Activated CD4-positive, alpha-beta memory T cell treated with anti-CD3 and anti-CD28 coated beads for 36 hours (primary cell): ENCODE measurements at regions not wholly inside any gene's neighbourhood (a gene's known extent, or its start where the extent isn't known, plus 50 kb on each side); places are given as distances from the start of the nearest gene placed in this dataset.

Experiments used
- CTCF ChIA-PET: fragments of 350-600 bp; sonication (Branson Sonifier 250); formaldehyde crosslinking; loops from one replicate; lab custom pipeline; 2021; ENCODE audit warnings: antibody characterized with exemption, inconsistent platforms; lab: Charles Lee
- POLR2A ChIA-PET: fragments of 350-600 bp; sonication (Branson Sonifier 250); formaldehyde crosslinking; loops from one replicate; lab custom pipeline; 2021; ENCODE audit warnings: antibody characterized with exemption; lab: Charles Lee
- DNase-seq: peaks from one replicate; pipeline ENCODE4 v3.0.0-alpha.2; 2020
- H3K27ac Mint-ChIP-seq: one replicate; pipeline ENCODE4 v1.8.0; 2021; ENCODE audit warnings: mixed read lengths
- H3K27me3 Mint-ChIP-seq: one replicate; pipeline ENCODE4 v1.8.0; 2021; ENCODE audit warnings: mixed read lengths
- H3K36me3 Mint-ChIP-seq: one replicate; pipeline ENCODE4 v1.8.0; 2021; ENCODE audit warnings: mixed read lengths
- H3K4me1 Mint-ChIP-seq: one replicate; pipeline ENCODE4 v1.8.0; 2021; ENCODE audit warnings: low read depth, mixed read lengths
- H3K4me3 Mint-ChIP-seq: one replicate; pipeline ENCODE4 v1.8.0; 2021; ENCODE audit warnings: mild to moderate bottlenecking, mixed read lengths
- H3K9me3 Mint-ChIP-seq: one replicate; pipeline ENCODE4 v1.8.0; 2021; ENCODE audit warnings: mixed read lengths
- intact Hi-C: fragments of 100-400 bp; cut with micrococcal nuclease; formaldehyde crosslinking; loops from one replicate; pipeline ENCODE4 v1.15.1; 2023

DNA sequence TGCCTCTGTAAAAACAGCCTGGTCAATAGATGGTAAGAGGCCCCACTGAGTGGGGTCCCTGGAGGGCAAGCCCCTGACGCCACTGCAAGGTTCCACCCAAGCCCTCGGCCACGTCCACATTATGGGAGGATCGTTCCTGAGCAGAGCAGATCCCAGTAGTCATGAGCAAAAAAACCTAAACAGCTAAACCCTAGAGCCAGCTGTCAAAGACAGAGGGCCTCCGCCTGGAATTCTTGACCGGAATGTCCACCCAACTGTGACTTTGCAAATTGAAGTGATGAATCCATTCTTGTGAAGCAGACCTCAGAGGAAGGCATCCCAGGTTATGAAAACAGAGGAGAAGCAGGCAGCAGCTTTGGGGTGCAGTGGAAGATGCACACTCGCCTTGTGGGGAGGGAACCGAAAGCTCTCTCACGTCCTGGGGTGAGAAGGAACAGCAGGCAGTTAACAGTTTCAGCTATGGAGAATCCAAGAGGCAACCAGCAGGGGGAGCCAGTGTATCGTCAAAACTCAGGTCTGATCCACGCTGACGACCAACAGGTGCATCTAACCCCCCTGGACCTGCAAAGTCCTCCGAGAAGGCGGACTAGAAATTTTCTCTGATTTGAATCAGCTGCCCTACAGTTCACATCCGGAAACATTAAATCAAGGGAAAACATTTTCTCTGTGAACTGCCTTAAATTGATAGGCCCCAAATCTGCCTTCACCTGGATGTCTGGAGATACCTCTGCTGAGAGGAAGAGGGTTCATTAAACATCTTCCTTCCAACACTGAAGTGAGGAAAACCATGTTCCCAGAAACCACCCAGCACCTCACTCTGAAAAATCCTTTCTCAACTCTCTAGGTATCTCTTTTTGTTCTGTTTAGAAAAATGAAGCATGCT lies 139.1 kb upstream of the PFKP start:
- intact Hi-C loops = loop anchor here (1.0 kb wide), 2 partner anchors 50 to 115 kb away; no protein-coding TSS in a partner anchor
- ChIA-PET CTCF (interaction anchor here (0.6 to 8.3 kb wide), 20 partner anchors 9 to 226 kb away, joined by 3 to 106 read pairs (median 5); no protein-coding TSS in a partner anchor), POLR2A (no interaction called here)
- Mint-ChIP-seq H3K36me3 (no peaks in the 10 kb centered on the region), H3K9me3 (no peaks in the 10 kb centered on the region), H3K4me3 (no peak overlapping the region), H3K27me3 (peaks cover 28% of the 10 kb centered on the region), H3K27ac (no peak overlapping the region), H3K4me1 (peaks cover 7% of the 10 kb centered on the region)
- DNase-seq = peak; percentile 83

DNA sequence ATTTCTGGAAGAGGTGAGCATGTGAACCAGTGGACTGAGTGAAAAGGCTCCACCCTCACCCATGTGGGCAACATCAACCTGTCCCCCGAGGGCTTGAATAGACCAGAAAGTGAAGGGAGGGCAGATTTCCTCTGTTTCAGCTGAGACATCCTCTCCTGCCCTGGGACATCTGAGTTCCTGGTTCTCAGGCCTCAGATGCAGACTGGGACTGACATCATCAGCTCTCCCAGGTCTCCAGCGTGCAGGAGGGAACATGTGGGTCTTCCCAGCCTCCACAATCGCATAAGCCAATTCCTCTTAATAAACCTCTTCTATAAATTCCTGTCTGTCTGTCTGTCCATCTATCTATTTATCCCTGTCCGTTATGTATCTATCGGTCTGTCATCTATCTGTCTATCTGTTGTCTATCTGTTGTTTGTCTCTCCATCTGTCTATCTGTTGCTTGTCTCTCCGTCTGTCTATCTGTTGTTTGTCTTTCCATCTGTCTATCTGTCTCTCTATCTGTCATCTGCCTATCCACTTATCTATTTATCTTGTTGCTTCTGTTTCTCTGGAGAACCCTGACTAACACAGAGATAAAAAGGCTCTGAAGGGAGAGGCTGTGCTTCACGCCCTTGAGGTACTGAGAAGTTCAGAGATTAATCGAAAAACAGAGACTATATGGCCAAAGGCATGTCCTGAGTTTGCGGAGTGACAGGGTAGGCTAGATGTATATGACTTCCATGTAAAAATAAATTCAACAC lies 140.3 kb upstream of the PFKP start:
- CTCF ChIA-PET = interaction anchor here (0.8 to 8.3 kb wide), 8 partner anchors 10 to 118 kb away, joined by 3 to 106 read pairs (median 8); no protein-coding TSS in a partner anchor
- Mint-ChIP-seq H3K4me1 (peaks cover 8% of the 10 kb centered on the region), H3K4me3 (no peak overlapping the region), H3K27me3 (peaks cover 31% of the 10 kb centered on the region), H3K9me3 (no peaks in the 10 kb centered on the region), H3K36me3 (no peaks in the 10 kb centered on the region), H3K27ac (no peak overlapping the region)
- POLR2A ChIA-PET = no interaction called here
- intact Hi-C loops = no loop called here
- DNase-seq = no peak

DNA sequence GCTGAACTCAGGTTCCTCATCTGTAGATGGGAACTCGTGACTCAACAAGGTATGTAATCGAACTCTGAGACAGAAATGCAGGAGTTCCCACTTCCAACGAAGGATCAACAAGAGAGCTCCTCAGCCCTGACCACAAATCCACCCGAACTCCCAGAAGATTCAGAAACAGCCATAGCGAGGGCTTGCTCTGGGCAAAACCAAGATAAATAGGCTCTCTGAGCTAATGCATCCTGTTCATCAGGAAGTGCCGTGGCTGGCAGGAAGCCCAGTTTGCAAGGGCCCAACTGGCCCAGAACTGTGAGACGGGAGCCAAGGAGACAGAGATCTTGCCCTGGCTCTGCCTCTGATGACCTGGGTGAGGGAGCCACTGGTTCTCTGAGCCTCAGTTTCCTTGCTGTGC lies 141.7 kb upstream of the PFKP start:
- H3K4me1 Mint-ChIP-seq = peaks cover 8% of the 10 kb centered on the region
- no peak overlapping the region for H3K4me3 Mint-ChIP-seq
- peaks cover 39% of the 10 kb centered on the region for H3K27me3 Mint-ChIP-seq
- ChIA-PET POLR2A (no interaction called here), CTCF (interaction anchor here (0.6 to 8.3 kb wide), 5 partner anchors 12 to 1924 kb away, joined by 3 to 106 read pairs (median 3); no protein-coding TSS in a partner anchor)
- intact Hi-C loops = no loop called here
- no peak overlapping the region for H3K27ac Mint-ChIP-seq
- no peaks in the 10 kb centered on the region for H3K36me3 Mint-ChIP-seq
- no peak for DNase-seq
- no peaks in the 10 kb centered on the region for H3K9me3 Mint-ChIP-seq

- H3K27me3 Mint-ChIP-seq = peaks cover 42% of the 10 kb centered on the region
- ChIA-PET POLR2A (no interaction called here), CTCF (interaction anchor here (1.2 to 8.3 kb wide), 2 partner anchors 54 to 120 kb away, joined by 3 to 106 read pairs; no protein-coding TSS in a partner anchor)
- H3K4me1 Mint-ChIP-seq = peaks cover 8% of the 10 kb centered on the region
- intact Hi-C loops = no loop called here
- no peaks in the 10 kb centered on the region for H3K9me3 Mint-ChIP-seq
- H3K4me3 Mint-ChIP-seq = no peak overlapping the region
- no peaks in the 10 kb centered on the region for H3K36me3 Mint-ChIP-seq
- DNase-seq = no peak
- no peak overlapping the region for H3K27ac Mint-ChIP-seq
Measured at GRCh38 chr10:2924431-2924830, 142.9 kb upstream of the PFKP start.

DNA sequence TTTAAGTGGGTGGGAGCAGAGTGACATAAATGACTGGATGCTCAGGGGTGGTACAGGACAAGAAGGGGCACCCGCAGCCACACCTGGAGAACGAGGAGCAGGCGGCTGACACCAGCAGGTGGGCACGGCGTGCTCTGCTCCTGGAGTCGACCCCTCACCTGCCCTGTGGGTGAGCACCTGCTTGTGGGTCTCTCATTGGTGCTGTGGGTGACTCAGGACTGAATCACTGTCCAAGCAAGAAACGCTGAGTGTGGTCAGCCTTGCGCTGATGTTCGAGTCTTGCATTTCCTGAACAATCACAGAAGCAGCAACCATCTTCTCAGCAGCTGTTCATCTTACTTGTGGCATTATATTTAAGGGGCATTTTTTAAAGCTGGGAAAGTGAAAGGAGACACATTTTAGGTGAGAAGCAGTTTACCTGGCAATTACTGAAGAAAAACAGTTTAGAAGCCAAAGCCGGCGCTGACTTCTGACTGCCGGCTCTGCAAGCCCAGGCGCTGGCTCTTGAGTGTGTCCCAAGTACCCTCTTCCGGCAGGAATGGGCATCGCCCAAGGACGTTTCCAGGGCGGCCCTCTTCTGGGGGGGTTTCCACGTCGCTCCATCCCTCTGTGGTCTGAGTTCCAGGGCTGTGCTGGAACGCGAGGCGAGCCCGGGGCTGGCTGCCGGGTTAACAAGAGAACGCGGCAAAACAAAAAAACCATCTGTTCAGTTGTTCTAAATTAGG lies 145.2 kb upstream of the PFKP start:
- Mint-ChIP-seq H3K36me3 (no peaks in the 10 kb centered on the region), H3K4me3 (no peak overlapping the region), H3K27ac (no peak overlapping the region), H3K9me3 (no peaks in the 10 kb centered on the region), H3K4me1 (peaks cover 6% of the 10 kb centered on the region), H3K27me3 (peaks cover 44% of the 10 kb centered on the region)
- ChIA-PET POLR2A (no interaction called here), CTCF (no interaction called here)
- no peak for DNase-seq
- intact Hi-C loops = no loop called here

DNA sequence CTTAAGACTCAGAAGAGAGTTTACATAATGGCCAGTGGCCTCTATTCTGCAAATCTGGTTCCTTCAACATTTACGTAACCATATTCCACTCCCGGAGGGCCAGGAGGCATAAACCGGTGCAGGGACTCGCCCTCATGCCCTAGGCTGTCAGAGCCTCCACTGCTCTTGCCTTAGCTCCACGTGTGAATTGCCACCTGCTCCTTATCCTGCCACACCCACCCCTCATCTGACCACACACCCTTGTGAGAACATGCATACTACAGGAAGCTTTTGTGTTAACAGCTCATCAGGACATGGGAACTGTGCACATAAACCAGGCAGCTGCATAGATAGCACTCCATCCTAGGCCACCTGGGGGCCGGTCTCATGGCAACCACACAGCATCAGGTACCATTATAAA lies 146.7 kb upstream of the PFKP start:
- Mint-ChIP-seq H3K36me3 (no peaks in the 10 kb centered on the region), H3K4me3 (no peak overlapping the region), H3K4me1 (peaks cover 6% of the 10 kb centered on the region), H3K9me3 (no peaks in the 10 kb centered on the region), H3K27ac (no peak overlapping the region), H3K27me3 (peaks cover 42% of the 10 kb centered on the region)
- CTCF ChIA-PET = no interaction called here
- POLR2A ChIA-PET = no interaction called here
- intact Hi-C loops = no loop called here
- DNase-seq = no peak

- Mint-ChIP-seq H3K9me3 (no peaks in the 10 kb centered on the region), H3K4me3 (no peak overlapping the region), H3K27me3 (peaks cover 37% of the 10 kb centered on the region), H3K36me3 (no peaks in the 10 kb centered on the region), H3K4me1 (peaks cover 2% of the 10 kb centered on the region), H3K27ac (no peak overlapping the region)
- DNase-seq = no peak
- ChIA-PET CTCF (no interaction called here), POLR2A (no interaction called here)
- intact Hi-C loops = no loop called here
Measured at GRCh38 chr10:2920168-2920567, 147.2 kb upstream of the PFKP start.

DNA sequence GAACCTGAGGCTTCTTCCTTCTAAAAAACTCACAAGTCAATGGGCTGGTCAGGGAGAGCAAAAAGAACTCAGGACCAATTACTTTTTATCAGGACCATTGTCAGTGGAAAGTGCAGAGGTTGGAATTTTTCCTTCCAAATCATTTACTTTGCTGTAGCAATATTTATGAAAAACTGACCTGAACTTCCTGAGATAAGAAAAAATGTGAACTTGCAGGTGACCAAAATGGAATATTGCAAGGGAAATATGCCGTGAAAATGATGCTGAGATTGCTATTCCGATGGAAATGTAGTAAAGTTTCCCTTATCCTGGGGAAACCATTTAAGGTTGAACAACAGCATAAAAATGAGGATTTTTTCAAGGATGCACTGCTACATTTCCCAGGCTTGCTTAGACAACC lies 148.3 kb upstream of the PFKP start:
- no peaks in the 10 kb centered on the region for H3K9me3 Mint-ChIP-seq
- H3K4me1 Mint-ChIP-seq = peaks cover 2% of the 10 kb centered on the region
- no peak for DNase-seq
- no peak overlapping the region for H3K27ac Mint-ChIP-seq
- no peaks in the 10 kb centered on the region for H3K36me3 Mint-ChIP-seq
- no peak overlapping the region for H3K4me3 Mint-ChIP-seq
- ChIA-PET POLR2A (no interaction called here), CTCF (interaction anchor here (0.8 kb wide), 1 partner anchor 359 kb away, joined by 3 read pairs; no protein-coding TSS in a partner anchor)
- intact Hi-C loops = no loop called here
- peaks cover 38% of the 10 kb centered on the region for H3K27me3 Mint-ChIP-seq

DNA sequence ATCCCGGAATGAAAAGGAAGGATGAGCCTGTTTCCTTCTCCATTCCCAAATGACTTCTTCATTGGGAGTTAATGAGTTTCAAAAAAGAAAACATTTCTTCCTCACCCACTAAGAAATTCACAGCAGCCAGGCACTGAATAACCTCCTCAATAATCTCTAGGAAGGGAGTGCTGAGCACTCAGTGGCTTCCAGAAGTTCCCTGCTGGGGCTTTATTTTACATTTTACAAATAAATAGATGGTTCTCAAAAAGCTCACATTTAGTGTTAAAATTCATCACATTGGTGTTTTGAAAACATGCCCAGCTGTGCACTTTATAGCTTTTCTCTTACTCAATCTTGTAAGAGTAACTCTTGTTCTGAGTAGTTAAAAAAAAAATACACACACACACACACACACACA lies 148.9 kb upstream of the PFKP start:
- Mint-ChIP-seq H3K4me3 (no peak overlapping the region), H3K27me3 (peaks cover 37% of the 10 kb centered on the region), H3K4me1 (peaks cover 2% of the 10 kb centered on the region), H3K27ac (no peak overlapping the region), H3K36me3 (no peaks in the 10 kb centered on the region), H3K9me3 (no peaks in the 10 kb centered on the region)
- intact Hi-C loops = no loop called here
- DNase-seq = no peak
- ChIA-PET CTCF (interaction anchor here (0.8 kb wide), 1 partner anchor 359 kb away, joined by 3 read pairs; no protein-coding TSS in a partner anchor), POLR2A (no interaction called here)

- no peak overlapping the region for H3K4me3 Mint-ChIP-seq
- H3K9me3 Mint-ChIP-seq = no peaks in the 10 kb centered on the region
- no peak overlapping the region for H3K27ac Mint-ChIP-seq
- peaks cover 33% of the 10 kb centered on the region for H3K27me3 Mint-ChIP-seq
- ChIA-PET POLR2A (no interaction called here), CTCF (no interaction called here)
- intact Hi-C loops = no loop called here
- DNase-seq = no peak
- H3K4me1 Mint-ChIP-seq = no peaks in the 10 kb centered on the region
- H3K36me3 Mint-ChIP-seq = no peaks in the 10 kb centered on the region
Measured at GRCh38 chr10:2917926-2918325, 149.4 kb upstream of the PFKP start.

DNA sequence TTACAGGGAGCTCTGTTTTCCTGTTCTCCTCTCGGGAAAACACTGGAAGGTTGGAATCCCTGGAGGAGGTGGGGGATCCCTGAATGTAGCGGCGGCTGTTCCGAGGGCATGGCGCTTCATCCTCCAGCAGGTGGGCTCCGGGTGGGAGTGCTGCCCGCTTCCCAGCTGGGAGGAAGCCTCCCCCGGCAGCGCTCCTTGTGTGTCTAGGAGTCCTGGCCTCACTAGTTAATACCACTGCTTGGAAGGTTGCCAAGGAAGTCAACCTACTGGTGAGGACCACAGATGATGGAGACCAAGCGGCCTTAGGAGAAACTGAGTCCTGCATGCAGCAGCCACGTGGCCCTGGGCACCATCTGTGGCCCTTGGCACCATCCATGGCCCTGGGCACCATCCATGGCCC lies 151.9 kb upstream of the PFKP start:
- H3K4me1 Mint-ChIP-seq = no peaks in the 10 kb centered on the region
- no peak overlapping the region for H3K4me3 Mint-ChIP-seq
- ChIA-PET CTCF (no interaction called here), POLR2A (no interaction called here)
- H3K27me3 Mint-ChIP-seq = peaks cover 21% of the 10 kb centered on the region
- no peak overlapping the region for H3K27ac Mint-ChIP-seq
- intact Hi-C loops = no loop called here
- no peaks in the 10 kb centered on the region for H3K9me3 Mint-ChIP-seq
- no peak for DNase-seq
- H3K36me3 Mint-ChIP-seq = no peaks in the 10 kb centered on the region

DNA sequence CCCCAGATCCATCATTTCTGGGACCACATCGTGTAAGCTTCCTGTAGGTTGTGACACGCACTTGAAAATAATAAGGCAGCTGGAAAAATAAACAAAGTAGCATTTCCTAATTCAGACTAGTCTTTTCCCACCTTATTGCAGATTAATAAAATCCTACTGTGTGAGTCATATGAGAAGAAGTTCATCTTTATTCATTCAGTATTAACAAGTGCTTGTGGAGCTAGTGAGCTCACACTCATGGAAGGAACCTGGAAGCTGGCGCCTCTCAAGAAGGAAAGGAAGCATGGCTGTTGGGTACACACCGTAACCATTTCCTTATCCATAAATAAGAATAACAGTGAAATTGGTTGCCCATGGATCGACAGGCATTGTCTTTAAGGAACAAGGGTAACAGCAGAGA lies 152.6 kb upstream of the PFKP start:
- no peaks in the 10 kb centered on the region for H3K9me3 Mint-ChIP-seq
- POLR2A ChIA-PET = no interaction called here
- peaks cover 19% of the 10 kb centered on the region for H3K27me3 Mint-ChIP-seq

More for the DNA sequence above, 152.6 kb upstream of the PFKP start:
- no peak overlapping the region for H3K4me3 Mint-ChIP-seq
- no peak overlapping the region for H3K27ac Mint-ChIP-seq
- H3K4me1 Mint-ChIP-seq = no peaks in the 10 kb centered on the region
- intact Hi-C loops = no loop called here
- CTCF ChIA-PET = no interaction called here
- no peaks in the 10 kb centered on the region for H3K36me3 Mint-ChIP-seq
- DNase-seq = no peak
